GM18508 (cell line): ENCODE measurements at regions not wholly inside any gene's neighbourhood (a gene's known extent, or its start where the extent isn't known, plus 50 kb on each side); places are given as distances from the start of the nearest gene placed in this dataset.

Experiments
- ATAC-seq: cut with Tn5 transposase; IDR thresholded peaks from one replicate; pipeline ENCODE4 v1.9.1; 2021; ENCODE audit warnings: moderate number of reproducible peaks; ENCODE audit not compliant: insufficient read depth, unreplicated experiment

DNA sequence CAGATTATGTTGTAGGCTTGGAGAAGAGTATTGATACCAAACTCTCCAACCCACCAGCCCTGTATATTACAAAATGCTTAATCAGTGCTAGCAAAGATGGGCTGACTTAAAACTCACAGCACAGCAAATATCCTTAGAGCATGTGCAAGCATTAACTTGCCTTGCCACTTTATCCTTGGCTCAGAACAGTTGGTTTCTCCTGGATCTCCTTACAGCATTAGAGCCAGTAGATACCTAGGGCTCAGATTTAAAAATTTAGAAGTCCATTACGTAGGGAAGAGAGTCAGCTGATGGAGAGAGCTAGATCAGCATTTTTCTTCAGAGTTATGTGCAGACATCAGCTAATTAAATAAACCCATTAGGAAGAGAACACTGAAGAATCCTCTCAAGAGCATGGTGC, 198.5 kb upstream of the ZBED5 start:
- no peak for ATAC-seq

DNA sequence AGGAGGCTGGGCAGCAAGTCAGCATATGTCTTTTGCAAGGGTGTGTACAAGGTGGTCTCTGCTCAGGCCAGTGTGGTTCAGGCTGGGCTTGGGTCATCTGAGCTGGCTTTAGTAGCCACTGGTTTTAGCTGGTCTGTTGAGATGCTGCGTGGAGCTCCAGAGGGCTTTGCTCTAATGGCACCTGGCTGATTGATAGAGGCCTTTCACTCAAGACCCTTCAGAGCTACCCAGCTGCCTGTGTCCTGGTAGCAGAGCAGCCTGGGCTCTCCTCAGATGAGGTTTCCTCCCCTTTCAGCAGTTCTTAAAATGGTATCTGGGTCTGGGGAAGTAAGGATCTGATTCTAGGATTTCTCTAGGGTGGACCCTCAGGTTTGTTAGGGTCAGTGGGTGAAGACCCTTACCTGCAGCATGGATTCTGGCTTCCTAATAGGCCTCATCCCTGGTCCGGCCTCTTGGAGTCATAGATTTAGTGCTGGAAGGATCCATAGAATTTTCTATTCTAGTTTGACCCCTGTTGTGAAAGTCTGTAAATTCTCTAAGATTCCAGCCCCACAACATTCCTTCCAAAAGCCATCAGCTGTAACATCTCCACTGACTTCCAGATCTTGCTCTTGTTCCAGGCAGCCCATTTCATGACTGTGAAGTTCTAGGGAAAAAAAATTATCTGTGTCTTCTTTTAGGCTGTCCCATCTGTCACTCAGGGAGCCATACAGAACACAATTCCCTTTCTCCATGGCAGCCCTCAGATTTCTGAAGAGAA, 190.2 kb upstream of the ZBED5 start:
- ATAC-seq: no peak

DNA sequence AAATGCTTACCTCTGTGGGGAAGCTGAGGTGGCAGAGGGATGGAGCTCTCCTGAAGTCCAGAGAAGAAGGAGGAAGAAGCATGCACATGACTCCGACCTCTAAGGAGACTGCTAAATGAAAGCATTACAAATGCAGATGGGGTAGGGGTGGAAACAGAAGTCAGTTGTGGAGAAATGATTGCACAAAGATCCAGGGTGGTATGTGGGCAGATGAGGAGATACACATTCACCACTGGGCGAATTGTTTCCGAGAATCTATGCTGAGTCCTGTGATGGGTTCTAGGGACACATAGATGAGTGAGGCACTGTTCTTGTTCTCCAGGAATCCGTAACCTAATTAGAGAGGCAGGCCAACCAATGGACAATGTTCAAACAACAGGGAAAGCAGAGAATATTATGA, 188.9 kb upstream of the ZBED5 start:
- no peak for ATAC-seq

DNA sequence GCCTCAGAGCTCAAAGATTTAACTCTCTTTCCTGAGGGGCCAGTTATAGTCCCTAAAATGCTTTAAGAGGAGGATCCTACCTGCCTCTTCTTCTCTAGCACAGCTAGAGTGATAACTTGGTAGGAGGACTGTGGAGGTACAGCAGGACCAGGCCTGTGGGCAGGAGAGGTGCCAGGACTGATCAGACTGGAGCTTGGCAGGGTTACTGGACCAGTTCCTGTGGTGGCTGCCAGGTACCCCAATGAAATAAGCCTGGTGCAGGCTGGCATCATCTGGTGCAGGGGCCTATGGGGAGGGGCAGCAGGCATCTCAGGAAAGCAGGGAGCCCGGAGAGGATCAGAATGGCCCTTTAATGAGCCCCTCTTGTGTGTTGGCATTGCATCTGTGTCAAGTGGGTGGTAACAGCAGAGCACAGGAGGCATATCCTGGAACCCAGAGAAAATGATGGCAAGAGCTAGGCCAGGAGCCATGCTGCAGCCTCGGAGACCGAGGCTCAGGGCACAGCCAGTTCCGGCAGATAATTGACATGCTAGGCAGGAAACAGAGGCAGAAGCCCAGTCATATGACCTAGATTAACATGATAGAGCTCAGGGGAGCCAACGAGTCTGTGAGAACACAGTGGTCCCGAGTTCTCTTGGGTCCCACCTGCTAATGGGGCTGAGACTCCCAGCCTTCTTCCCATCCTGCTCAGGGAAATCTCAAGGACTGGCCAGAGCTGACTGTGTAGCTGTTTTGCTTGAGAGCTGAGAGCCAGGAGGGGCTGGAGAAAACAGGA, 187.5 kb upstream of the ZBED5 start:
- ATAC-seq: no peak

DNA sequence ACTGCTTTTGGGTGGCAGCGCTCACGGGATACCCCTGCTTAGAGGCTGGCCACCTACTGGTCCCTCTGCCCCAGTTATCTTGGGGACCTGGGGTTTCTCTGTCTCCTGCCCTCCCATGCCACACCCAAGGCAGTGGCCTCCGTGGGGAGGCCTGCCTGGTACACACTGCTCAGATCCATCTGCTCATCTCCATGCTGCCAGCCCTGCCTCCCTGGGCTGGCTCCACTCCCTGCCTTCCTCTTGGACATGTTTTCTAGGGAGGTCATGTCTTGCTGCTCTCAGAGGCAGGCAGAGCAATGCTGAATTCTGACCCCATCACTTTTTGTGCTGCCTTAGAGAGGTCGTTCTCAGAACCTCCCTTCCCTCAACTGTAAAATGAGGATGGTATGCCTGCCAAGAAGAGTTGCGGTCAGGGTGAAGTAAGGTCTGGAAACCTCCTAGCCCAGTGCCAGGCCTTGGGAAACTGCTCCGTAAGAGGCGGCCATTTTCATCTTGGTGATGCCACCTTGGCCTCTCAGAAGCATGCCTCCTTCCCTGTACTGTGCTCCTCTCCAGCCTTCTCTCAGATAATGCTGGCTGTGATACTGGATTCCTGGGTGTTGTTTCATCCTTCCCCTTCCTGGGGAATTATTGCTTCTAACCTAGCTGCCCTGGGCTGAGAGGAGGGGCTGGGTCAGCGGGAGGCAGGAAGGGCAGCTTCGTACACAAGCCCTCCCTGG, 186.4 kb upstream of the ZBED5 start:
- no peak for ATAC-seq

DNA sequence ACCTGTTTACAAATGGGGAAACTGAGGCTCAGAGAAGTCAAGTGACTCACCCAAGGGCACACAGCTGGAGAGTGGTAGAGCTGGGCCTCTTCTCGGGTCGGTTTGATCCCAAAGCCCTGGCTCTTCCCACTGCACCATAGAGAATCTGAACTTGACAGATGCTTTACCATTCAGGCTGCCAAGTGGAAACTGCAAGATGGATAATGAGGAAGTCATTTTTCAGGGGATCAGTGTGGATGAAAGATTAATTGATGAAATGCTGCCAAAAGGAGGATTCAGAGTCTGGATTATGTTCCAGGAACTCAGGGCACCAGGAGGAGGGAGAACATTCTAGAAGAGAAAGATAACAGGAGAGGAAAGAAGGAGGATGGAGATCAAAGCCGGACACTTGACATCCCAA, 185.9 kb upstream of the ZBED5 start:
- no peak for ATAC-seq

DNA sequence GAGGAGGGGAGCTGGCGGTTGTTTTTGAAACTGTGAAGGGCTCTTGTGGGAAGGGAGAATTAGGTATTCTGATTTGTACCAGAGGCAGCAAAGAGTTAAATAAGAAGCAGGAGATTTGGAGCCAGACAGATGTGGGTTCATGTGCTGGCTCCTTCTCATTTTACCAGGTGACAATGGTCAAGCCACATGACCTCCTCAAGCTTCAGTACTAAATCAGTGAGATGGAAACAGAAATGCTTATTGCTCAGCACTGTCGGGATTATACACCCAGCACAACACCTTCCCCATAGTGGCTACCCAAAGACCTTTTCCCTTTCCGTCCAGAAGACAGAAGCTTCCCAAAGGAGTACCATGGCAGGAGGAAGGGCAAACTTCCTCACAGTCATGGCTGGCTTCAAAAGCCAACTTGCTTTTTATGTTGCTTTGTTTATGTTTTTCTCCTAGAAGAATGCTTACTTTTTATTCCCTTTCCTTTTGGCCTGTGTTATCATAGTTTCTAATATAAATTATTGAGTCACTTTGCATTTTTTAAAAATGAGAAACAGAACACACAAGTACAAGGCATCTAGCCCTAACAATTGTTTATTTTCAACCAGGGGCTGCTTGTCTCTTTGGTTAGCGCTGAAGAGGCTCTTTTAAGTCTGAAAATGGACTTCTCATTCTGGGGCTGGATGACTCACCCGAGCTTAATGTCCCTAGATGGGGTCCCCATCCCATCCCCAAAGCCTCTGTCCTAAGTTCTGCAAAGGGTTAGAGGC, 181.5 kb upstream of the ZBED5 start:
- no peak for ATAC-seq

DNA sequence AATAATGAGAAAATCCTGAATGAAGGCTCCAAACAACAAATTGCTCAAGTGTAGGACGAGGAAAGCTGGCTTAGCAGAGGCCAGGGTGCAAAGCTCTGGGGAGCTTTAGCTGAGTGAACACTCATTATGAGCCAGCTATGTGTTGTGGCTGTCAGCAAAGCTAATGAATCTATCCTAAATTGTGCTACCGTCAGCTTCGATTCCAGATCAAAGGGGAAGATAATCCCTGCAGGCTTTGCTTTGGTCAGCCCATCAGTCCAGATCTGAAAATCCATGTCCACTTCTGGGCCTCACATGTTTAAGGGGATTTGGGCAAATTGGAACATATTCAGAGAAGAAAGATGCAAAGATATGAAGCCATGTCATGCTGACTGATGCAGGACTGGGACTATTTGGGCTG, 180.9 kb upstream of the ZBED5 start:
- ATAC-seq: no peak

DNA sequence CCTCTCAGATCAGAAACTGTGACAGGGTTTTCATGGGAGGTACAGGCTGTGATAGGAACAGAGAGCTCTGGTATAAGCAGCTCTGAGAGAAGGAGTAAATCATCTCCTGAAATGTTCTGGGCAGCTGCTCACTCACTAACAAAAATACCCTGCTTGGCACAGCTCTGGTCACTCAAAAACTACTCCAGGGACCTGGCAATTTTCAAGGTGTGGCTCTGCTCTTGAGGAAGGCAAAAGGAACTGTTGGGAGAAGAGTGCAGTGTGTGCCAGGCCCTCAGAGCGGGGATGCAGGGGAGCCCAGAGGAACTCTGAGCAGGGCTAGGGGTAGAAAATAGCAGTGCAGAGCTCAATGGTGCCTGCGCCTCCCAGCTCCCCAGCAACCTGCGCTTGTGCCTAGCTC, 180.5 kb upstream of the ZBED5 start:
- no peak for ATAC-seq

DNA sequence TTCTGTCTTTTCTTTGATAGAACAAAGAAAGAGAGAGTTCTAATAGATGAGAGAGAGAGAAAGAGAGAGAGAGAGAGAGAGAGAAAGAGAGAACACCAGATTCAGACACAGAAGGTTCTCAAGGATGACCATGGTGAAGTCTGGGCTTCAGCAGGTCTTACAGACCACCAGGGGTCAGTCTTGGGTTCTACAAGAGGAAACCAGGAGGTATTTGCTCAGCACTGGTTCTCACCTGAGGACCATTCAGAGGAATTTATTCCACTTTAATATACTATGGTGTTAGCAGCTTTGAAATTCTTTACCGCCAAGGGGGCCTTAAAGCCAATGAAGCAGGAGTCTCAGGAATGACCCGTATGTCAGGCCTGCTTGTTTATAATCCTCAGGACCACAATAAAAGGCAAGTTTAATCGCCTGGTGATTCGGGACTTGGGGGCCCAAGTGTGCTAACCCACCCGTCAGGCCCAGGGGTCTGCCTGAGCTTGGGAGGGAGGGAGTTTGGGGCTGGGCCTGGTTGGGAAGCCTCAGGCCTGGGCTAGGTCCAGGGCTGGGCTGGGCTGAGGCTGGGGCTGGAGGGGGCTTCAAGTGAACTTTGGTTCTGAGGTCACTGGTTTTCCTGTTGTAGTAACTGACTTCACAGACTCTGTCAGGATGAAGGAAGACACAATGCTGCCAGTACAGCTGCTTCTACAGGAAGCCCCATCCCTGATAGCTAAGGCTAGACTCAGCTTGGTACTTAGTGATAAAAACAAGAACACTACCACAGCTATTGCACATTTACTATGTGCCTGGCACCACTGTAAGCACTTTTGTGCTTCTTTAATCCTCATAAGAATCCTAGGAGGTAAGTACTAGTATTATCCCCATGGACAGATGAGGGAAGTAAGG, 179.2 kb upstream of the ZBED5 start:
- ATAC-seq: no peak

DNA sequence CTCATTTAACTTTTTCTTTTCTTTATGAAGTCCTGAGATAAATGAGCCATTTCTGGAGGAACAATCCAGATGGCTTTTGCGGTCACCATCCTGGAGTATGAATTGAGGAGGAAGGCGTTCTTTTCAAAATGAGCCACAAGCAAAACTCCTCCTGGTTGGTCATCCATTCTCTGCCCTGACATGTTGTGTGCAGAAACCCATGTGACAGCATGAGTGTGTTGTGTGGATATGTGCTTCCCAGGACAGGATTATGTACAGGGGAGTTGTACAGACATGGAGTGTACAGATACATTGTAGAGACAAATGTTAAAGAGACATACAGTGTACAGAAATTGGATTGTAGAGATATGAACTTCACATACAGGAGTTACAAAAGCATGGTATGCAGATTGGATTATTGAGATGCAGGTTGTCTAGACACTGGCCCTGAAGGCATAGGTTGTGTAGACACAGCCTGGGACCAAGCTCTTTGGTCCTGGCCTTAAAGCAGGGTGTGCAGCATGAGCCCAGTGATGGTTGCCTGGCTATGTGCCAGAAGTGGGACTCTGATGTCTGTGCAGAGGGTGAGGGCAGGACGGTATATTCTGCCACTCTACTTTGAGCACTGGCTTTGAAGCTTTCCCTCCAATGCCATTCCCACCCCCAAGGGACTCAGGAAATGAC, 178.5 kb upstream of the ZBED5 start:
- ATAC-seq: no peak

DNA sequence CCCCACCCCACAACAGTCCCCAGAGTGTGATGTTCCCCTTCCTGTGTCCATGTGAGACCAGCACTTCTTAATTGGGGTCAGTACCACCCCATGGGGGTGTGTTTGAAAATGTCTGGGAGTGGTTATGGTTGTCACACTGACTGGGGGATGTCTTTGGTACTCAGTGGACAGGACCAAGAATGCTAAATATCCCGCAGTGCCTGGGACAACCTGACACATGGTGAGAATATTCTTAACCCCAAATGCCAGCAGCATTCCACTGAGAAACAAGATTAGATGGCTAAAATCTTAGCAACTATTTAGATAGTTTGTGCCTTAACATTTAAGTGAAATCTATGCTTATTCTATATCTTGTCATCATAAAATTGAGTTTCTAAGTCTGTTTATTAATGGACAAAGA, 177.5 kb upstream of the ZBED5 start:
- ATAC-seq: no peak

DNA sequence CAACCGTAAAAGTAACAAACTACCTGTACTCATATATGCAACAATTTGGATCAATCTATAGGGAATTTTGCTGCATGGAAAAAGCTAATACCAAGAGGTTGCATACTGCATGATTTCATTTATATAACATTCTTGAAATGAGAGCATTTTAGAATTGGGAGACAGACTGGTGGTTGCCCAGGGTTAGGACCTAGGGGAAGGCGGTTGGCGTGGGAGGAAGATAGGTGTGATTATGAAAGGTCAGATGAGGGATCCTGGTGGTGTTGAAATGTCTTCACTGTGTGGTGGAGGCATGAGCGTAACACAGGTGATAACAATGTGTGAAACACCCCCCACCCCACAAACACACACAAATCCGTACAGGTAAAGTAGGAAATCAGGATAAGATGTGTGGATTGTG, 176.6 kb upstream of the ZBED5 start:
- ATAC-seq: no peak

DNA sequence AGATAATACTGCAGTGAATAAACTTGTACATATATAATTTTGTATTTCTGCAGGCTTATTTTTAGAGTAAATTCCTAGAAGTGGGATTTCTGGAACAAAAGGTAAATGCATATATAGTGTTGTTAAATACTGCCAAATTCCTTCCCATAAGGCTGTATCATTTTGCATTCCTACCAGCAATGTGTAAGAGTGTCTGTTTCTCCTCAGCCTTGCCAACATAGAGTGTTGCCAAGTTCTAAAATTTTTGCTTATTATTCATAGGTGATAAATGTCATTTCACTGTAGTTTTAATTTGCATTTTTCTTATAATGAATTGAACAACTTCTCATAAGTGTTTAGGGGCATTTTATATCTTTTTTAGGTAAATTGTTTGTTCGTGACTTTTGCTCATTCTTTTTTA, 174.2 kb upstream of the ZBED5 start:
- ATAC-seq: no peak

DNA sequence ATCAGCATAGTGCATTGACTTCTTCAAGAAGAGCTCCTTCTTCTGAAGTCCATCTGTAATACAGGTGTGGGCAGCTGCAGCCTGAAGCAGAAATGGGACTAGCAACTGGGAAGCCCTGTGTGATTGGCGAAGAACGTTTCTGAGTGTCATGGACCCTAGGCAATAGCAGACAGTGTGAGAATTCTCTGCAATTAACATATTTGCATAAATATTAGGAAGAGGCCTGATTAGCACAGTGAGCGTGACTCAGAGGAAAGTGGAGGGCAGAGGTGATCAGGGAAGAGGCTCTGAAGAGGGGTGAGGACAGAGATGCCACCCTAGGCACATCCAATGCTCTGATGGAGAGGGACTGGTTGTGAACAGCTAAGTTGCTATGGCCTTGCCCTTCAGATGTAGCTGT, 171.2 kb upstream of the ZBED5 start:
- ATAC-seq: no peak

DNA sequence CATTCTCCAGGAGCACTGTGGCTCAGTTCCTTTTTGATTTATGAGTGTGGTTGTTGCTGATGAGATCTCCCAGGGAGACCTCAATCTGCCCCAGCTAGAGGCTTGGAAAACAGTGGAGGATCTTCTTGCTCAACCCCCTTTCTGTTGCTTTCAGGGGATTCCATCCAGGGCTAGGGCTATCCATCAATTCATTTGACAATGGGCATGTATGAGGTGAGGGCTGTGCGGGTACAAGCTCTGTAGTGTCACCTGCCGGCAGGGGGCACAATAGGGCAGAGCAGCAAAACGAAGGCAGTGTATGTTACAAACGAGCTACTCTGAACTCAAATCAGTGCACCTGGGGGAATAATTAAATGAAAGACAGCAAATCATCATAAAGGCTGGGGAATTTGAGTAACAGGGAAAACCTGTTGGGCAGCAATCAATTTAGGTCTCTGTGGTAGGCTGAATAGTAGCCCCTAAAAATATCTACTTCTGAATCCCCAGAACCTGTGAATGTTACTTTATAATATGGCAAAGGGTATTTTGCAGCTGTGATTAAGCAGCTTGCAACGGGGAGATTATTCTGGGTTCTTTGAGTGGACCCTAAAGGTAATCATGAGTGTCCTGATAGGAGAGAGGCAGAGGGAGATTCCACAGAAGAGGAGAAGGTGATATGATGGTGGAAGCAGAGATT, 170.3 kb upstream of the ZBED5 start:
- ATAC-seq: no peak

DNA sequence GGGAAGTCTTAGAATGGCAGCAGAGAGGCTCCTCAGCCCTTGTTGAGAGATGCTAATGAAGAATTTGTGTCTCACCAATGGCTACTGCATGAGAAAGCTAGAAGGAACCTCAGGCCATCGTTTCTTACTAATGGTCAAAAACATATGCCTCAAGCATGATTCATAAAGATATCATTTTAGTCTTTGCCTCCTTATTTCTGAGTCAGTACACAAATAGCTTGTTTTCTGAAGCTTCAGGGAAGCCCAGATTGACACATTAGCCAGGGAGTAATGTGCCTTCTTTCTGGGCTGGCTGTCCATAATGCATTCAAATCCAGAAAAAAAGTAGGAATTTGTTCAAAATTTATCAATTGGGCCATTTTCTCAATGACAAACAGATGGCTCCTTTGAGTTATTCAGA, 169.4 kb upstream of the ZBED5 start:
- ATAC-seq: no peak

DNA sequence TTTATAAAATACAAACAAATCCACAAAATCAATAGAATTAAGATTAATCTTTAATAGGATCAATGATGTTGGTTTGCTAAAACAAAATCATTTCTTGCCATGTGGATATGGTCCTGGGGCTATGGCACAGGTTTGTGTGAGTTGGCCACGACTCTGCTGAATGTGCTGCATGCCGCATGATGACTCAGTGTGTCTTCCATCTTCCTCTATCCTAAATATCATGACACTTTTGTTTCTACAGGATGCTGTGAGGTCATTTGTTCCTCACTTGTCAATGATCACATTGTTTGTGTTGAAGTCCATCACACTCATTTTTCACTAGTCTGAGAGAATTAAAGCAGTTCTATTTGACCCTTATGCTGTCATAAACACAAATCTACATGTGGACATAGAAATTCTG, 167.2 kb upstream of the ZBED5 start:
- no peak for ATAC-seq
